Ascending aorta (tissue), 2 donors: ENCODE measurements at regions not wholly inside any gene's neighbourhood (a gene's known extent, or its start where the extent isn't known, plus 50 kb on each side); places are given as distances from the start of the nearest gene placed in this dataset.

Experiments
- DNase-seq, 2 donors: peaks; one replicate each; pipeline ENCODE4 v3.0.0-alpha.2; 2019; ENCODE audit warnings: low spot score in 2 of 2
- H3K27ac ChIP-seq, 2 donors: fragments of 200-600 bp; sonication (generic); one replicate each; pipeline ENCODE4 v1.5.1; 2016 to 2017; ENCODE audit warnings: mild to moderate bottlenecking in 1 of 2
- H3K27me3 ChIP-seq: fragments of 200-600 bp; sonication (generic); one replicate; pipeline ENCODE4 v1.5.1; 2017
- H3K36me3 ChIP-seq, 2 donors: fragments of 200-600 bp; sonication (generic); one replicate each; pipeline ENCODE4 v1.5.1; 2016
- H3K4me1 ChIP-seq, 2 donors: fragments of 200-600 bp; sonication (generic); one replicate each; pipeline ENCODE4 v1.5.1; 2016 to 2017; ENCODE audit warnings: mild to moderate bottlenecking in 1 of 2
- H3K4me3 ChIP-seq, 2 donors: fragments of 200-600 bp; sonication (generic); one replicate each; pipeline ENCODE4 v1.5.1; 2016 to 2017; ENCODE audit warnings: mild to moderate bottlenecking in 1 of 2
- H3K9me3 ChIP-seq, 2 donors: fragments of 200-600 bp; sonication (generic); one replicate each; pipeline ENCODE4 v1.5.1; 2016
- intact Hi-C: fragments of 100-400 bp; cut with DNase I; formaldehyde crosslinking; loops from one replicate; pipeline ENCODE4 v1.15.1; 2023
- TF ChIP-seq, protein P1 (sequence below), 3 experiments: fragments of 200-600 bp in 2 of 3; fragments of 450-650 bp in 1 of 3; sonication (generic) in 2 of 3; IDR thresholded peaks; one replicate each; pipeline ENCODE4 v1.5.1; 2016 to 2019; ENCODE audit warnings: antibody characterized with exemption in 3 of 3, mild to moderate bottlenecking in 1 of 3, moderate library complexity in 1 of 3

DNA sequence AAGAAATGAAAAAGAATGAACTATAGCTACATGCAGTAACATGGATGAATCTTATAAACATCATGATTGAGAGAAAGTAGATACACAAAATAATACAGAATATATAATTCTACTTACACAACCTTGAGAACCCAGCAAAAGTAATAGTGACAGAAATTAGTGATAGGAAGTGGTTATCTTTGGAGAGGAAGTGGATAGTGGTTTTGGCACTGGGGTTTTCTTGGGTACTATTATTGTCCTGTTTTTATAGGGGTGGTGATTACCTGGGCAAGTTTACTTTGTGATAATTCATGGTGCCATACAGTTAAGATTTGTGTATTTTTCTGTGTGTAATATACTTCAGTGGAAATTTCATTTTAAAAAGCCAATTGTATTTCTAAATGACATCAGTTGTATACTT, 352.7 kb downstream of the AEBP2 start:
- intact Hi-C loops: no loop called here
- H3K27ac ChIP-seq: no peak overlapping the region
- H3K4me3 ChIP-seq: no peak overlapping the region
- TF ChIP-seq, protein P1, sequence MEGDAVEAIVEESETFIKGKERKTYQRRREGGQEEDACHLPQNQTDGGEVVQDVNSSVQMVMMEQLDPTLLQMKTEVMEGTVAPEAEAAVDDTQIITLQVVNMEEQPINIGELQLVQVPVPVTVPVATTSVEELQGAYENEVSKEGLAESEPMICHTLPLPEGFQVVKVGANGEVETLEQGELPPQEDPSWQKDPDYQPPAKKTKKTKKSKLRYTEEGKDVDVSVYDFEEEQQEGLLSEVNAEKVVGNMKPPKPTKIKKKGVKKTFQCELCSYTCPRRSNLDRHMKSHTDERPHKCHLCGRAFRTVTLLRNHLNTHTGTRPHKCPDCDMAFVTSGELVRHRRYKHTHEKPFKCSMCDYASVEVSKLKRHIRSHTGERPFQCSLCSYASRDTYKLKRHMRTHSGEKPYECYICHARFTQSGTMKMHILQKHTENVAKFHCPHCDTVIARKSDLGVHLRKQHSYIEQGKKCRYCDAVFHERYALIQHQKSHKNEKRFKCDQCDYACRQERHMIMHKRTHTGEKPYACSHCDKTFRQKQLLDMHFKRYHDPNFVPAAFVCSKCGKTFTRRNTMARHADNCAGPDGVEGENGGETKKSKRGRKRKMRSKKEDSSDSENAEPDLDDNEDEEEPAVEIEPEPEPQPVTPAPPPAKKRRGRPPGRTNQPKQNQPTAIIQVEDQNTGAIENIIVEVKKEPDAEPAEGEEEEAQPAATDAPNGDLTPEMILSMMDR (IDR thresholded peaks at IDR 0.05): no peak
- DNase-seq: no peak
- H3K9me3 ChIP-seq: peaks cover 0 to 7% of the 10 kb centered on the region in 2 donors
- no peaks in the 10 kb centered on the region for H3K27me3 ChIP-seq
- H3K36me3 ChIP-seq: no peaks in the 10 kb centered on the region
- peaks cover 0 to 4% of the 10 kb centered on the region in 2 donors for H3K4me1 ChIP-seq

DNA sequence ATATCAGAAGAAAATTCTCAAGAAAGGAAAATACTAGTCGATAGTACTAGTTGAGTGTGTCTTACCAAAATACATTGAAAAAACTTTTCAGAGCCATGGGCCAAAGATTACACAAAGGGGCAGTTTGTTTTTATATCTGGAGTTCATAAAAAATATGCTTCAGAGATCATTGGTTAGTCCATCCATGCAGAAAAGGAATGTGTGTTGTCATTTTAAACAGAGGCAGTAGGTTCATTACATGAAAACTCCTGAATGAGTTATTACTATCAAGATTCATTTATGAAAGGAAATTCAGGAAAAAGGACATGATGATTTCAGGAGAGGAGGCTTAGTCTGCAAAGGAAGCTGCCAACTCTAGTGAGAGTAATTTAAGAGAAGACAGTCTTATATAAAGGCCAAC, 354.8 kb downstream of the AEBP2 start:
- peak overlapping the region in 1 of 2 donors; percentile 31 for H3K27ac ChIP-seq
- no peaks in the 10 kb centered on the region for H3K9me3 ChIP-seq
- intact Hi-C loops: no loop called here
- TF ChIP-seq, protein P1 (IDR thresholded peaks at IDR 0.05): no peak
- H3K4me1 ChIP-seq: peaks cover 0 to 4% of the 10 kb centered on the region in 2 donors
- no peak overlapping the region for H3K4me3 ChIP-seq
- no peak for DNase-seq
- no peaks in the 10 kb centered on the region for H3K36me3 ChIP-seq
- no peaks in the 10 kb centered on the region for H3K27me3 ChIP-seq

DNA sequence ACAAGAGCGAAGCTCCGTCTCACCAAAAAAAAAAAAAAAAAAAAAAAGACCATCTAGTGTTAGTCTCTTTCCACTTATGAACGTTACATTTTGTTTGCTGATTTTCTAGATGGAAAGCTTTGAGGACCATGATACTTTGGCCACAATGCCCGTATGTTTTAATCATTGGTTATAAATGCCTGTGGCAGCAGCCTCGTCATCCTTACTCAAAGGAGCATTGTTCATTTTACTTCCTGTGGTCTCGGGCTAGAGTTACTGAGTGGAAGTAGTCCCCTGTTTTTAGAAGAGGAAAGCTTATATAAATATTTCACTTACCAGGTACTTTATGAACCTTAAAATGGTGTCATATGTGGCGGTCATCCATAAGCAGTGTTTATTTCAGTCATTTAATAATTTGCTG, 359.9 kb downstream of the AEBP2 start:
- TF ChIP-seq, protein P1 (IDR thresholded peaks at IDR 0.05): no peak
- DNase-seq: no peak
- H3K4me3 ChIP-seq: no peak overlapping the region
- peaks cover 0 to 12% of the 10 kb centered on the region in 2 donors for H3K4me1 ChIP-seq
- H3K9me3 ChIP-seq: no peaks in the 10 kb centered on the region
- no peaks in the 10 kb centered on the region for H3K27me3 ChIP-seq
- no peaks in the 10 kb centered on the region for H3K36me3 ChIP-seq
- intact Hi-C loops: no loop called here
- H3K27ac ChIP-seq: peak overlapping the region; percentile 66 to 82

DNA sequence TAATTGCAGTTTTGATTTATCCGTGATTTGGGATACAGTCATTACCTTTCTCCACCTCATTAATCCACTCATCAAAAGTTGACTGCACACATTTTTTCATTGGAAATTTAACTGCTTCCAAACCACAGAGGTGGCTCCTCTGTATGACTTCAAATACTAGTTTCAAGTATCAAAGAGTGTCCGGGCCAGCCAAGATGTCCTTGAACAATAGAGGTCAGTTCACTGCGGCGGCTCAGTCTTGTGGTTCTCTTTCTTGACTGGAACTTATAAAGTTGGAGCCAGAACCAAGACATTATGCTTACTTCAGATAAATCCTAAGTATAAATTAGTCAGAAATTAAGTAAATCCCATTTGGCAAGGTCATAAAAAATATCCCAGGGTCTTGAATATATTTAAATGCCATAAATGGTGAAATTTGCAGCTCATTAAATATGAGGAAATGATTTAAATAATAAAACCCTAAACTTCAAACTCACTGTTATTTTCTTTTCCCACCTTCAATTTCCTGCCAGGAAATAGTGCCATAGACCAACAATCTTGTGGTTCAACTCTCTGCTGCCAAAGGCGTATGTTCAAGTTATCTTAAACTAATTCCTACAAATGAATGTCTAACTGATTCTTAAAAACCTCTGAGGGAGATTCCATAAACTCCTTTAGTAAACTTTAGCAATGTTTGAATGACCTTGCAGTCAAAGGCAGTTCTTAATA, 360.8 kb downstream of the AEBP2 start:
- intact Hi-C loops: loop anchor here (5.0 kb wide), 1 partner anchor 47 kb away; no protein-coding TSS in a partner anchor
- Histone ChIP-seq H3K36me3 (no peaks in the 10 kb centered on the region), H3K4me3 (no peak overlapping the region), H3K27ac (peak overlapping the region; percentile 66 to 82), H3K4me1 (peaks cover 0 to 12% of the 10 kb centered on the region in 2 donors), H3K9me3 (no peaks in the 10 kb centered on the region), H3K27me3 (no peaks in the 10 kb centered on the region)
- TF ChIP-seq, protein P1 (IDR thresholded peaks at IDR 0.05): no peak
- no peak for DNase-seq

- Histone ChIP-seq H3K27me3 (no peaks in the 10 kb centered on the region), H3K27ac (peak overlapping the region; percentile 66 to 82), H3K36me3 (no peaks in the 10 kb centered on the region), H3K9me3 (no peaks in the 10 kb centered on the region), H3K4me3 (no peak overlapping the region), H3K4me1 (peaks cover 0 to 12% of the 10 kb centered on the region in 2 donors)
- DNase-seq: no peak
- TF ChIP-seq, protein P1 (IDR thresholded peaks at IDR 0.05): no peak
- intact Hi-C loops: loop anchor here (5.0 kb wide), 1 partner anchor 46 kb away; no protein-coding TSS in a partner anchor
Observed at GRCh38 chr12:19800884-19801283, 361.6 kb downstream of the AEBP2 start.
